ENCODE measurements at regions not wholly inside any gene's neighbourhood (a gene's known extent, or its start where the extent isn't known, plus 50 kb on each side); places are given as distances from the start of the nearest gene placed in this dataset.

- no peak for DNase-seq
Measured at GRCh38 chr9:20114974-20115373, 326.1 kb upstream of the SLC24A2 start.

- no peak for DNase-seq
Measured at GRCh38 chr9:20112205-20112783, 323.5 kb upstream of the SLC24A2 start.

GRCh38 chr9:20111173-20111843 lies 322.5 kb upstream of the SLC24A2 start:
- no peak for DNase-seq

GRCh38 chr9:20095430-20096092 lies 306.7 kb upstream of the SLC24A2 start:
- no peak for DNase-seq

GRCh38 chr9:20092561-20092960 lies 303.7 kb upstream of the SLC24A2 start:
- DNase-seq, result no peak

- DNase-seq, result no peak
Measured at GRCh38 chr9:20087481-20087880, 298.6 kb upstream of the SLC24A2 start.

- no peak for DNase-seq
Measured at GRCh38 chr9:20085842-20086241, 297.0 kb upstream of the SLC24A2 start.

- DNase-seq, result no peak
Measured at GRCh38 chr9:20084125-20084524, 295.3 kb upstream of the SLC24A2 start.

- no peak for DNase-seq
Measured at GRCh38 chr9:20083390-20083789, 294.6 kb upstream of the SLC24A2 start.

GRCh38 chr9:20082831-20083230 lies 294.0 kb upstream of the SLC24A2 start:
- DNase-seq, result no peak

- DNase-seq, result no peak
Measured at GRCh38 chr9:20082406-20082805, 293.6 kb upstream of the SLC24A2 start.

GRCh38 chr9:20078246-20078645 lies 289.4 kb upstream of the SLC24A2 start:
- DNase-seq, result no peak

GRCh38 chr9:20074291-20074690 lies 285.5 kb upstream of the SLC24A2 start:
- DNase-seq, result no peak

GRCh38 chr9:20070336-20070735 lies 281.5 kb upstream of the SLC24A2 start:
- DNase-seq, result no peak

- no peak for DNase-seq
Measured at GRCh38 chr9:20065796-20066700, 277.2 kb upstream of the SLC24A2 start.

- DNase-seq, result no peak
Measured at GRCh38 chr9:20065046-20065445, 276.2 kb upstream of the SLC24A2 start.

GRCh38 chr9:20054734-20055133 lies 265.9 kb upstream of the SLC24A2 start:
- no peak for DNase-seq

GRCh38 chr9:20048985-20049384 lies 260.1 kb upstream of the SLC24A2 start:
- DNase-seq, result no peak

- no peak for DNase-seq
Measured at GRCh38 chr9:20048437-20048836, 259.6 kb upstream of the SLC24A2 start.

GRCh38 chr9:20044686-20045085 lies 255.8 kb upstream of the SLC24A2 start:
- DNase-seq, result no peak

- DNase-seq, result no peak
Measured at GRCh38 chr9:20043461-20043860, 254.6 kb upstream of the SLC24A2 start.

- DNase-seq, result no peak
Measured at GRCh38 chr9:20043035-20043434, 254.2 kb upstream of the SLC24A2 start.

Measured in skin of body (tissue), 1 donor.